ENCODE measurements at regions not wholly inside any gene's neighbourhood (a gene's known extent, or its start where the extent isn't known, plus 50 kb on each side); places are given as distances from the start of the nearest gene placed in this dataset.

GRCh38 chr6:91482498-91482897 is 895.6 kb upstream of the MAP3K7 start:
- no peak for TF ChIP-seq CTCF (IDR thresholded peaks at IDR 0.05)
- TF ChIP-seq POLR2AphosphoS5 (IDR thresholded peaks at IDR 0.05; ENCODE audit: insufficient read depth in 1 of 2, low read depth in 1 of 2) = no peak
